Activated naive CD4-positive, alpha-beta T cell treated with Interleukin-2 at 50 U/mL for 16 hours (primary cell): ENCODE measurements at regions not wholly inside any gene's neighbourhood (a gene's known extent, or its start where the extent isn't known, plus 50 kb on each side); places are given as distances from the start of the nearest gene placed in this dataset.

Experiments used
- DNase-seq: peaks from one replicate; pipeline ENCODE4 v3.0.0-alpha.2; 2020

- DNase-seq = no peak
Observed at GRCh38 chr3:116849261-116849688, 139.7 kb downstream of the TUSC7 start.

GRCh38 chr3:116852803-116853202 is 143.2 kb downstream of the TUSC7 start:
- no peak for DNase-seq

- no peak for DNase-seq
Observed at GRCh38 chr3:116863270-116863770, 153.7 kb downstream of the TUSC7 start.

GRCh38 chr3:116863822-116864589 is 154.4 kb downstream of the TUSC7 start:
- DNase-seq = no peak

GRCh38 chr3:116864590-116864927 is 155.0 kb downstream of the TUSC7 start:
- DNase-seq = no peak

- no peak for DNase-seq
Observed at GRCh38 chr3:116870379-116870778, 160.8 kb downstream of the TUSC7 start.

- no peak for DNase-seq
Observed at GRCh38 chr3:116871905-116872304, 162.3 kb downstream of the TUSC7 start.

GRCh38 chr3:116872688-116873087 is 163.1 kb downstream of the TUSC7 start:
- no peak for DNase-seq

- no peak for DNase-seq
Observed at GRCh38 chr3:116873142-116873541, 163.6 kb downstream of the TUSC7 start.

- DNase-seq = no peak
Observed at GRCh38 chr3:116877968-116878367, 168.4 kb downstream of the TUSC7 start.

- no peak for DNase-seq
Observed at GRCh38 chr3:116886202-116886893, 176.8 kb downstream of the TUSC7 start.

GRCh38 chr3:116896116-116896515 is 186.5 kb downstream of the TUSC7 start:
- DNase-seq = no peak

GRCh38 chr3:116897382-116897781 is 187.8 kb downstream of the TUSC7 start:
- DNase-seq = no peak

GRCh38 chr3:116899253-116899652 is 189.7 kb downstream of the TUSC7 start:
- no peak for DNase-seq

- no peak for DNase-seq
Observed at GRCh38 chr3:116905334-116905733, 195.8 kb downstream of the TUSC7 start.

GRCh38 chr3:116905794-116906193 is 196.2 kb downstream of the TUSC7 start:
- no peak for DNase-seq

- DNase-seq = no peak
Observed at GRCh38 chr3:116912116-116912515, 202.5 kb downstream of the TUSC7 start.

- no peak for DNase-seq
Observed at GRCh38 chr3:116914004-116914403, 204.4 kb downstream of the TUSC7 start.

GRCh38 chr3:116916836-116917235 is 207.3 kb downstream of the TUSC7 start:
- no peak for DNase-seq

- DNase-seq = no peak
Observed at GRCh38 chr3:116920826-116921610, 211.4 kb downstream of the TUSC7 start.

GRCh38 chr3:116927918-116928317 is 218.3 kb downstream of the TUSC7 start:
- no peak for DNase-seq

GRCh38 chr3:116929505-116930222 is 220.1 kb downstream of the TUSC7 start:
- DNase-seq = no peak

GRCh38 chr3:116930786-116931185 is 221.2 kb downstream of the TUSC7 start:
- no peak for DNase-seq
